Liver (tissue), 8 donors: ENCODE measurements at regions not wholly inside any gene's neighbourhood (a gene's known extent, or its start where the extent isn't known, plus 50 kb on each side); places are given as distances from the start of the nearest gene placed in this dataset.

Source experiments
- DNase-seq: peaks from one replicate; pipeline ENCODE4 v3.0.0-alpha.2; 2017; ENCODE audit warnings: low spot score
- H3K27ac ChIP-seq, 2 donors: one replicate each; pipeline ENCODE4 v1.7.0; 2013; ENCODE audit warnings: inconsistent platforms in 2 of 2, low read length in 2 of 2, control low read depth in 1 of 2, low read depth in 1 of 2, mild to moderate bottlenecking in 1 of 2
- H3K27me3 ChIP-seq, 4 donors: one replicate each; pipeline versions ENCODE4 v1.6.1 to v1.7.0; 2013; ENCODE audit warnings: low read length in 3 of 4, inconsistent platforms in 1 of 4, mild to moderate bottlenecking in 1 of 4, moderate library complexity in 1 of 4; ENCODE audit not compliant: control insufficient read depth in 4 of 4, insufficient read depth in 4 of 4
- H3K36me3 ChIP-seq, 4 donors: one replicate each; pipeline versions ENCODE4 v1.6.1 to v1.7.0; 2013; ENCODE audit warnings: low read length in 3 of 4, mild to moderate bottlenecking in 3 of 4, low read depth in 1 of 4, moderate library complexity in 1 of 4; ENCODE audit not compliant: control insufficient read depth in 4 of 4, insufficient read depth in 3 of 4
- H3K4me1 ChIP-seq, 4 donors: one replicate each; pipeline versions ENCODE4 v1.6.1 to v1.7.0; 2013; ENCODE audit warnings: low read length in 3 of 4, mild to moderate bottlenecking in 3 of 4, moderate library complexity in 1 of 4; ENCODE audit not compliant: control insufficient read depth in 4 of 4, insufficient read depth in 4 of 4
- H3K4me3 ChIP-seq, 3 donors: one replicate each; pipeline versions ENCODE4 v1.6.1 to v1.7.0; 2013; ENCODE audit warnings: low read length in 3 of 3, control low read depth in 1 of 3, low read depth in 1 of 3, mild to moderate bottlenecking in 1 of 3
- H3K9ac ChIP-seq, 2 donors: one replicate each; pipeline ENCODE4 v1.7.0; 2013; ENCODE audit warnings: low read length in 2 of 2, mild to moderate bottlenecking in 2 of 2, moderate library complexity in 2 of 2, control low read depth in 1 of 2, low read depth in 1 of 2
- H3K9me3 ChIP-seq, 4 donors: one replicate each; pipeline versions ENCODE4 v1.6.1 to v1.7.0; 2013; ENCODE audit warnings: low read length in 3 of 4; ENCODE audit not compliant: control insufficient read depth in 4 of 4
- FOXA1 ChIP-seq: IDR thresholded peaks from 2 replicates; pipeline ENCODE4 v1.6.1; 2016; ENCODE audit warnings: antibody characterized with exemption
- GABPA ChIP-seq, 2 donors: IDR thresholded peaks in 1 of 2; conservative IDR thresholded peaks in 1 of 2; 2 replicates each; pipeline ENCODE4 v1.6.1; 2016; ENCODE audit warnings: antibody characterized with exemption in 2 of 2, mild to moderate bottlenecking in 1 of 2, moderate library complexity in 1 of 2
- HNF4A ChIP-seq, 2 donors: conservative IDR thresholded peaks; 2 replicates each; pipeline ENCODE4 v1.6.1; 2016; ENCODE audit warnings: antibody characterized with exemption in 2 of 2, mild to moderate bottlenecking in 2 of 2
- JUND ChIP-seq, 2 donors: IDR thresholded peaks; 2 replicates each; pipeline ENCODE4 v1.6.1; 2016; ENCODE audit warnings: antibody characterized with exemption in 2 of 2
- NR2F2 ChIP-seq: IDR thresholded peaks from 2 replicates; pipeline ENCODE4 v1.6.1; 2016; ENCODE audit warnings: antibody characterized with exemption
- RAD21 ChIP-seq, 2 donors: IDR thresholded peaks; 2 replicates each; pipeline ENCODE4 v1.6.1; 2016; ENCODE audit warnings: antibody characterized with exemption in 2 of 2, mild to moderate bottlenecking in 2 of 2
- RXRA ChIP-seq, 2 donors: IDR thresholded peaks; 2 replicates each; pipeline ENCODE4 v1.6.1; 2017 to 2018; ENCODE audit warnings: antibody characterized with exemption in 2 of 2, mild to moderate bottlenecking in 1 of 2
- SP1 ChIP-seq: IDR thresholded peaks from 2 replicates; pipeline ENCODE4 v1.6.1; 2018; ENCODE audit warnings: antibody characterized with exemption, mild to moderate bottlenecking
- TAF1 ChIP-seq: conservative IDR thresholded peaks from 2 replicates; pipeline ENCODE4 v1.6.1; 2016; ENCODE audit warnings: antibody characterized with exemption, mild to moderate bottlenecking
- YY1 ChIP-seq: IDR thresholded peaks from 2 replicates; pipeline ENCODE4 v1.6.1; 2016; ENCODE audit warnings: antibody characterized with exemption, mild to moderate bottlenecking
- WGBS: extraction: QIAGEN DNeasy Blood & Tissue Kit; methylation state at CpG from one replicate; pipeline ENCODE4 v1.1.7; 2013; 5-methylcytosine and 5-hydroxymethylcytosine counted together
- TF ChIP-seq, protein P1 (sequence below): fragments of 150-350 bp; IDR thresholded peaks from 2 replicates; pipeline ENCODE4 v1.5.1; 2017; ENCODE audit warnings: improper control_type of control experiment, low read depth, low read length; ENCODE audit not compliant: missing input control
- TF ChIP-seq, protein P2 (sequence below): IDR thresholded peaks from 2 replicates; pipeline ENCODE4 v1.6.1; 2016; ENCODE audit warnings: antibody characterized with exemption, mild to moderate bottlenecking
- TF ChIP-seq, protein P3 (sequence below): IDR thresholded peaks from 2 replicates; pipeline ENCODE4 v1.6.1; 2016; ENCODE audit warnings: antibody characterized with exemption
- TF ChIP-seq, protein P4 (sequence below): IDR thresholded peaks from 2 replicates; pipeline ENCODE4 v1.6.1; 2016; ENCODE audit warnings: antibody characterized with exemption
- donor health status: healthy.
- donor health status: healthy.
- donor health status: healthy.
- donor health status: healthy.
- donor health status: healthy.

DNA sequence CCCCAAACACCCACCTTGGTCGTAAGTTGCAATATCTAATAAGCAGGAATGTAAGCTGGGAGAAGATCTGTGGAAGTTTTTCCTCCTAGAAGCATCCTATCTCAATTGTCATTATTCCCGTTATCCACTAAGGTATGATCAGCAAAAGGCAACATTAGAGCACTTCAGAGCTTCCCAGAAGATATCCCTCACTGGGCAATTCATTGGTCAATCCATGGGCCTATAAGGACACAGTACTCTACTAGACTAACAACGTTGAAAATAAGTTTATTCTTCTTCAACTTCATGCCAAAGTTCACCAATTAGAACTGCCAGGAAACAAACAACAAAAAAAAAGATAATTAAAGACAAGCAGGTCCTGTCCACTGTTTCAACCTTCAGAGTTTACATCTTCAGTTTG lies 433.0 kb upstream of the POU3F3 start:
- 61% methylated on average over 3 of the region's 3 CpGs for WGBS

DNA sequence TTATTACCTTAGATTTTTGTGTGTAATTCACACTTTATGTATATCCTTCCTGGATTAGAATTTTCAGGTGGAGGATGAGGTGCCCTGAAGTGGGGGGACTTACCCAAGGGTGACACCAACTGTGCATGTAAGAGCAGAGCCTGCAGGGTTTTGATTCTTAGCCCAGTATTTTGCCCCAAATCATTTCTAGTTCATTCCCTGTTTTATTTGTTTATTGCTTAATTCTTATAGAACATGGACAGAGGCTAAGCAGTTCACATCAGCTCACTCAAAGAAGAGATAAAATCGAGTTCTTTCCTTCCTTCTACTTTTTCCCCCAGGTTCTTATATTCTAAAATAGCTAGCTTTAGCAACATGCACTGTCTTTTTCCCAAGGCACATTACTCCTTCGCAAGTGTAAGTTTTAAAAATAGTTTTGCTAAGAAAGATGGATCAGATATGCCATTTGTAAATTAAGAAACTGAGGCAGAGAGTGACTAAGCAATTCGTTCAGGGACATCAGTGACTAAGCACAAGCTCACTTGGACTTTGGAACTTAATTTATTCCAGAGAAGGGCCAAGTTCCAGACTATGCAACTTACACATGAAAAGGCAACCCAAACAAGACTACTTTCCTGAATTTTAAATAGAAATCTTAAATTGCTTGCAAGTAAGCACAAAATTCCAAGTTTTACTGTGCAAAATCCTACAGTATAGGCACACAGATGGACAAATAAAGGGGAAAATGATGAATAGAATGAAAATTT lies 427.9 kb upstream of the POU3F3 start:
- no peak for DNase-seq
- peak overlapping the region in 1 of 2 donors; percentile 48 for H3K9ac ChIP-seq

More for the DNA sequence above, 433.0 kb upstream of the POU3F3 start:
- no peak overlapping the region for H3K4me3 ChIP-seq
- H3K9me3 ChIP-seq = no peaks in the 10 kb centered on the region
- no peak for TF ChIP-seq GABPA (IDR thresholded peaks at IDR 0.05 in 1 of 2, conservative IDR thresholded peaks at IDR 0.05 in 1 of 2)
- TF ChIP-seq HNF4A (conservative IDR thresholded peaks at IDR 0.05) = peak in 1 of 2 donors; percentile 10
- no peak for TF ChIP-seq SP1
- DNase-seq = no peak
- H3K36me3 ChIP-seq = no peaks in the 10 kb centered on the region
- peak overlapping the region; percentile 43 to 75 for H3K27ac ChIP-seq
- H3K4me1 ChIP-seq = peaks cover 0 to 13% (median 11%) of the 10 kb centered on the region in 4 donors
- H3K27me3 ChIP-seq = no peaks in the 10 kb centered on the region
- peak overlapping the region in 1 of 2 donors; percentile 31 for H3K9ac ChIP-seq

DNA sequence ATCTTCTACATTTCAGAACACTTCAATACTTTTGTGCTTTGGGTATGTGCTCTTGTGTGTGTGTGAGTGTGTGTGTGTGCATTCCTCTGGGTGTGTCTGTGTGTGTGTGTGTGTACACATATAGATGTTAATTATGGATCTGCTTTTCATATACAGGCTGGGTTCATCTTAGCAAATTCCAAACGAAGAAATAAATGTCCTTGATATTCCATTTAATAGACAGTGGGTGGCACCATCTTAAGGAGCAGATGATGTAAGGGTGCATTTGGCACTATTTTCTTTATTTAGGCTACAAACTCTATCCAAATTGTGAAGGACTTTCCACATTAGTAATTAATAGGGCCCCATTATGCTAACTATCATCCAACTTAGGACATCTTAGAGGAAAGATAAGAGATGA lies 425.8 kb upstream of the POU3F3 start:
- H3K9ac ChIP-seq = no peak overlapping the region
- 68% methylated on average over 1 of the region's 1 CpG for WGBS
- no peaks in the 10 kb centered on the region for H3K9me3 ChIP-seq
- no peak overlapping the region for H3K4me3 ChIP-seq
- no peak overlapping the region for H3K27ac ChIP-seq
- no peaks in the 10 kb centered on the region for H3K36me3 ChIP-seq
- no peaks in the 10 kb centered on the region for H3K27me3 ChIP-seq
- H3K4me1 ChIP-seq = peaks cover 0 to 8% (median 6%) of the 10 kb centered on the region in 4 donors
- no peak for DNase-seq
- TF ChIP-seq TAF1 = no peak
- TF ChIP-seq, protein P1, sequence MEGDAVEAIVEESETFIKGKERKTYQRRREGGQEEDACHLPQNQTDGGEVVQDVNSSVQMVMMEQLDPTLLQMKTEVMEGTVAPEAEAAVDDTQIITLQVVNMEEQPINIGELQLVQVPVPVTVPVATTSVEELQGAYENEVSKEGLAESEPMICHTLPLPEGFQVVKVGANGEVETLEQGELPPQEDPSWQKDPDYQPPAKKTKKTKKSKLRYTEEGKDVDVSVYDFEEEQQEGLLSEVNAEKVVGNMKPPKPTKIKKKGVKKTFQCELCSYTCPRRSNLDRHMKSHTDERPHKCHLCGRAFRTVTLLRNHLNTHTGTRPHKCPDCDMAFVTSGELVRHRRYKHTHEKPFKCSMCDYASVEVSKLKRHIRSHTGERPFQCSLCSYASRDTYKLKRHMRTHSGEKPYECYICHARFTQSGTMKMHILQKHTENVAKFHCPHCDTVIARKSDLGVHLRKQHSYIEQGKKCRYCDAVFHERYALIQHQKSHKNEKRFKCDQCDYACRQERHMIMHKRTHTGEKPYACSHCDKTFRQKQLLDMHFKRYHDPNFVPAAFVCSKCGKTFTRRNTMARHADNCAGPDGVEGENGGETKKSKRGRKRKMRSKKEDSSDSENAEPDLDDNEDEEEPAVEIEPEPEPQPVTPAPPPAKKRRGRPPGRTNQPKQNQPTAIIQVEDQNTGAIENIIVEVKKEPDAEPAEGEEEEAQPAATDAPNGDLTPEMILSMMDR = no peak
- TF ChIP-seq FOXA1 = no peak
- TF ChIP-seq HNF4A (conservative IDR thresholded peaks at IDR 0.05) = no peak
- TF ChIP-seq RAD21 (IDR thresholded peaks at IDR 0.05) = no peak
- TF ChIP-seq, protein P2, sequence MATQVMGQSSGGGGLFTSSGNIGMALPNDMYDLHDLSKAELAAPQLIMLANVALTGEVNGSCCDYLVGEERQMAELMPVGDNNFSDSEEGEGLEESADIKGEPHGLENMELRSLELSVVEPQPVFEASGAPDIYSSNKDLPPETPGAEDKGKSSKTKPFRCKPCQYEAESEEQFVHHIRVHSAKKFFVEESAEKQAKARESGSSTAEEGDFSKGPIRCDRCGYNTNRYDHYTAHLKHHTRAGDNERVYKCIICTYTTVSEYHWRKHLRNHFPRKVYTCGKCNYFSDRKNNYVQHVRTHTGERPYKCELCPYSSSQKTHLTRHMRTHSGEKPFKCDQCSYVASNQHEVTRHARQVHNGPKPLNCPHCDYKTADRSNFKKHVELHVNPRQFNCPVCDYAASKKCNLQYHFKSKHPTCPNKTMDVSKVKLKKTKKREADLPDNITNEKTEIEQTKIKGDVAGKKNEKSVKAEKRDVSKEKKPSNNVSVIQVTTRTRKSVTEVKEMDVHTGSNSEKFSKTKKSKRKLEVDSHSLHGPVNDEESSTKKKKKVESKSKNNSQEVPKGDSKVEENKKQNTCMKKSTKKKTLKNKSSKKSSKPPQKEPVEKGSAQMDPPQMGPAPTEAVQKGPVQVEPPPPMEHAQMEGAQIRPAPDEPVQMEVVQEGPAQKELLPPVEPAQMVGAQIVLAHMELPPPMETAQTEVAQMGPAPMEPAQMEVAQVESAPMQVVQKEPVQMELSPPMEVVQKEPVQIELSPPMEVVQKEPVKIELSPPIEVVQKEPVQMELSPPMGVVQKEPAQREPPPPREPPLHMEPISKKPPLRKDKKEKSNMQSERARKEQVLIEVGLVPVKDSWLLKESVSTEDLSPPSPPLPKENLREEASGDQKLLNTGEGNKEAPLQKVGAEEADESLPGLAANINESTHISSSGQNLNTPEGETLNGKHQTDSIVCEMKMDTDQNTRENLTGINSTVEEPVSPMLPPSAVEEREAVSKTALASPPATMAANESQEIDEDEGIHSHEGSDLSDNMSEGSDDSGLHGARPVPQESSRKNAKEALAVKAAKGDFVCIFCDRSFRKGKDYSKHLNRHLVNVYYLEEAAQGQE = no peak
- TF ChIP-seq, protein P3, sequence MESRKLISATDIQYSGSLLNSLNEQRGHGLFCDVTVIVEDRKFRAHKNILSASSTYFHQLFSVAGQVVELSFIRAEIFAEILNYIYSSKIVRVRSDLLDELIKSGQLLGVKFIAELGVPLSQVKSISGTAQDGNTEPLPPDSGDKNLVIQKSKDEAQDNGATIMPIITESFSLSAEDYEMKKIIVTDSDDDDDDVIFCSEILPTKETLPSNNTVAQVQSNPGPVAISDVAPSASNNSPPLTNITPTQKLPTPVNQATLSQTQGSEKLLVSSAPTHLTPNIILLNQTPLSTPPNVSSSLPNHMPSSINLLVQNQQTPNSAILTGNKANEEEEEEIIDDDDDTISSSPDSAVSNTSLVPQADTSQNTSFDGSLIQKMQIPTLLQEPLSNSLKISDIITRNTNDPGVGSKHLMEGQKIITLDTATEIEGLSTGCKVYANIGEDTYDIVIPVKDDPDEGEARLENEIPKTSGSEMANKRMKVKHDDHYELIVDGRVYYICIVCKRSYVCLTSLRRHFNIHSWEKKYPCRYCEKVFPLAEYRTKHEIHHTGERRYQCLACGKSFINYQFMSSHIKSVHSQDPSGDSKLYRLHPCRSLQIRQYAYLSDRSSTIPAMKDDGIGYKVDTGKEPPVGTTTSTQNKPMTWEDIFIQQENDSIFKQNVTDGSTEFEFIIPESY = no peak
- no peak for TF ChIP-seq YY1
- no peak for TF ChIP-seq RXRA (IDR thresholded peaks at IDR 0.05)

More for the DNA sequence above, 427.9 kb upstream of the POU3F3 start:
- Histone ChIP-seq H3K27ac (peak overlapping the region; percentile 34 to 38), H3K27me3 (no peaks in the 10 kb centered on the region), H3K4me3 (no peak overlapping the region), H3K36me3 (no peaks in the 10 kb centered on the region), H3K4me1 (peaks cover 0 to 8% (median 8%) of the 10 kb centered on the region in 4 donors), H3K9me3 (no peaks in the 10 kb centered on the region)
- TF ChIP-seq RXRA (IDR thresholded peaks at IDR 0.05) (peak in 1 of 2 donors; percentile 53), JUND (IDR thresholded peaks at IDR 0.05) (peak in 1 of 2 donors; percentile 28), RAD21 (IDR thresholded peaks at IDR 0.05) (peak in 1 of 2 donors; percentile 25), YY1 (peak; percentile 51), NR2F2 (no peak), HNF4A (conservative IDR thresholded peaks at IDR 0.05) (peak; percentile 80 to 84), TAF1 (no peak), SP1 (peak; percentile 11)
- TF ChIP-seq, protein P4, sequence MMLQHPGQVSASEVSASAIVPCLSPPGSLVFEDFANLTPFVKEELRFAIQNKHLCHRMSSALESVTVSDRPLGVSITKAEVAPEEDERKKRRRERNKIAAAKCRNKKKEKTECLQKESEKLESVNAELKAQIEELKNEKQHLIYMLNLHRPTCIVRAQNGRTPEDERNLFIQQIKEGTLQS = no peak
- TF ChIP-seq, protein P1 = no peak
- WGBS = 45% methylated on average over 3 of the region's 3 CpGs
